HepG2 (cell line): ENCODE measurements at regions not wholly inside any gene's neighbourhood (a gene's known extent, or its start where the extent isn't known, plus 50 kb on each side); places are given as distances from the start of the nearest gene placed in this dataset.
"Not testable (repeated sequence)": the region's sequence is repeated elsewhere in the genome, so short reads cannot be mapped to it uniquely, and the experiment has no call there.

Experiments used
- ATAC-seq: fragments of 200-7000 bp; cut with Tn5 transposase; 3 replicates; pipeline ENCODE4 v1.9.1; 2020; ENCODE audit warnings: mild to moderate bottlenecking, moderate library complexity
- BruUV-seq: library from RNA; stranded (reverse); fragments of 400-500 nt; replicated peaks from 2 replicates; lab custom pipeline; 2021; lab: Mats Ljungman, UMichigan
- CTCF ChIA-PET: fragments of 300-600 bp; formaldehyde crosslinking; extraction: SDS; loops from one replicate; lab custom pipeline; 2021; ENCODE audit warnings: low total read pairs, inconsistent platforms, low intra/inter-chr PET ratio; lab: Yijun Ruan, JAX
- POLR2A ChIA-PET: fragments of 350-600 bp; sonication (Branson Sonifier 250); formaldehyde crosslinking; loops from one replicate; lab custom pipeline; 2020; ENCODE audit warnings: antibody characterized with exemption, inconsistent platforms; lab: Yijun Ruan, JAX
- DNase-seq: peaks from one replicate; pipeline ENCODE4 v3.0.0-alpha.2; 2015; ENCODE audit warnings: low spot score
- FAIRE-seq: peaks from 3 replicates; lab custom pipeline; 2011; peaks lifted over from hg19 to GRCh38; lab: Jason Lieb, UNC
- H2AFZ ChIP-seq: one replicate; pipeline ENCODE4 v1.6.1; 2011; ENCODE audit warnings: low read length, inconsistent platforms
- H3K27ac ChIP-seq: fragments of 300-600 bp; 3 replicates; pipeline ENCODE4 v1.8.0; 2011; ENCODE audit warnings: mixed run types, mild to moderate bottlenecking, mixed read lengths, low read length, inconsistent platforms; ENCODE audit not compliant: insufficient read depth; ENCODE audit errors: extremely low read length
- H3K27me3 ChIP-seq, 2 experiments: fragments of 200-600 bp in 1 of 2; 2 replicates in 1 of 2; 3 replicates in 1 of 2; pipeline versions ENCODE4 v1.6.0 to v1.8.0; 2011; ENCODE audit warnings: low read length in 2 of 2, mild to moderate bottlenecking in 2 of 2, moderate library complexity in 2 of 2, inconsistent platforms in 1 of 2; ENCODE audit not compliant: insufficient read depth in 2 of 2, control insufficient read depth in 1 of 2
- H3K36me3 ChIP-seq, 2 experiments: fragments of 200-600 bp in 1 of 2; replicated peaks in 1 of 2; 2 replicates in 1 of 2; 3 replicates in 1 of 2; pipeline versions ENCODE4 v1.5.1 to v1.8.0; 2011; ENCODE audit warnings: low read length in 2 of 2, inconsistent platforms in 1 of 2; ENCODE audit not compliant: insufficient read depth in 2 of 2, control insufficient read depth in 1 of 2
- H3K4me1 ChIP-seq: 2 replicates; pipeline ENCODE4 v1.5.1; 2012; ENCODE audit warnings: low read length, inconsistent platforms; ENCODE audit not compliant: insufficient read depth
- H3K4me2 ChIP-seq: 2 replicates; pipeline ENCODE4 v1.6.0; 2011; ENCODE audit warnings: low read depth, low read length, inconsistent platforms
- H3K4me3 ChIP-seq, 3 experiments: fragments of 200-600 bp in 1 of 3; sonication (generic), shearing (Covaris generic) in 1 of 3; replicated peaks in 1 of 3; 2 replicates each; pipeline ENCODE4 v1.5.1; 2011 to 2016; ENCODE audit warnings: low read length in 3 of 3, inconsistent platforms in 2 of 3, low read depth in 2 of 3, mild to moderate bottlenecking in 2 of 3, control low read depth in 1 of 3, mixed read lengths in 1 of 3; ENCODE audit not compliant: insufficient read depth in 1 of 3
- H3K79me2 ChIP-seq: one replicate; pipeline ENCODE4 v1.6.1; 2011; ENCODE audit warnings: low read length, inconsistent platforms; ENCODE audit not compliant: insufficient read depth
- H3K9ac ChIP-seq: 2 replicates; pipeline ENCODE4 v1.6.0; 2011; ENCODE audit warnings: mild to moderate bottlenecking, low read depth, low read length, inconsistent platforms; ENCODE audit not compliant: insufficient read depth
- H3K9me3 ChIP-seq: 2 replicates; pipeline ENCODE4 v1.5.1; 2012; ENCODE audit warnings: mild to moderate bottlenecking, low read length
- H4K20me1 ChIP-seq: 2 replicates; pipeline ENCODE4 v1.6.0; 2011; ENCODE audit warnings: inconsistent platforms, mild to moderate bottlenecking, low read length, moderate library complexity; ENCODE audit not compliant: insufficient read depth
- ERF ChIP-seq: IDR thresholded peaks from 2 replicates; pipeline ENCODE4 v1.6.1; 2018; ENCODE audit warnings: missing biosample characterization, missing genetic modification reagents
- MAFF ChIP-seq: IDR thresholded peaks from 2 replicates; pipeline ENCODE4 v1.6.1; 2011; ENCODE audit warnings: low read depth, low read length, improper control_type of control experiment
- MAZ ChIP-seq, 2 experiments: sonication (generic) in 1 of 2; formaldehyde crosslinking in 1 of 2; IDR thresholded peaks; 2 replicates each; pipeline versions ENCODE4 v1.5.0 to v1.6.1; 2012 to 2020; ENCODE audit warnings: low read depth in 2 of 2, mild to moderate bottlenecking in 2 of 2, borderline replicate concordance in 1 of 2, improper control_type of control experiment in 1 of 2, low read length in 1 of 2, missing genetic modification reagents in 1 of 2, moderate library complexity in 1 of 2
- POLR2G ChIP-seq: fragments of 200-400 bp; formaldehyde crosslinking; IDR thresholded peaks from 2 replicates; pipeline ENCODE4 v1.6.1; 2018; ENCODE audit warnings: mild to moderate bottlenecking, low read depth, low read length, moderate library complexity
- RARA ChIP-seq: IDR thresholded peaks from 2 replicates; pipeline ENCODE4 v1.6.1; 2016; ENCODE audit warnings: missing genetic modification reagents, missing compliant biosample characterization
- SRSF9 ChIP-seq: fragments of 200-400 bp; formaldehyde crosslinking; IDR thresholded peaks from 2 replicates; pipeline ENCODE4 v1.6.1; 2018; ENCODE audit warnings: borderline replicate concordance, mild to moderate bottlenecking, low read depth, low read length; ENCODE audit not compliant: insufficient read depth, poor library complexity, severe bottlenecking
- TOE1 ChIP-seq: sonication (generic); formaldehyde crosslinking; IDR thresholded peaks from 2 replicates; pipeline ENCODE4 v1.4.0; 2020; ENCODE audit warnings: mild to moderate bottlenecking, missing genetic modification reagents
- ZNF207 ChIP-seq: fragments of 450-650 bp; IDR thresholded peaks from 2 replicates; pipeline ENCODE4 v1.6.1; 2016; ENCODE audit warnings: antibody characterized with exemption, borderline replicate concordance
- ZNF337 ChIP-seq: sonication (generic); formaldehyde crosslinking; IDR thresholded peaks from 2 replicates; pipeline ENCODE4 v1.5.1; 2020; ENCODE audit warnings: missing genetic modification reagents, low read depth, mild to moderate bottlenecking, borderline replicate concordance
- ZSCAN30 ChIP-seq: sonication (generic); formaldehyde crosslinking; IDR thresholded peaks from 2 replicates; pipeline ENCODE4 v1.5.0; 2020; ENCODE audit warnings: mild to moderate bottlenecking, missing genetic modification reagents
- WGBS: methylation state at CpG from one replicate; pipeline ENCODE4 v1.1.6; 2017; ENCODE audit warnings: low lambda C conversion rate; 5-methylcytosine and 5-hydroxymethylcytosine counted together
- in situ Hi-C: cut with HindIII; loops from 2 replicates; pipeline ENCODE4 v1.10.0; 2017; ENCODE audit warnings: low pct_unique_long_range_greater_than_20kb; ENCODE audit not compliant: extremely low pct_ligation_motif_present
- intact Hi-C: fragments of 100-400 bp; cut with micrococcal nuclease; formaldehyde crosslinking; loops from one replicate; pipeline ENCODE4 v1.10.0; 2022; ENCODE audit not compliant: unreplicated experiment
- TF ChIP-seq, protein P1 (sequence below): sonication (generic); formaldehyde crosslinking; IDR thresholded peaks from 2 replicates; pipeline ENCODE4 v1.4.0; 2020; ENCODE audit warnings: missing genetic modification reagents
- TF ChIP-seq, protein P2 (sequence below): IDR thresholded peaks from 2 replicates; pipeline ENCODE4 v1.6.1; 2016; ENCODE audit warnings: low read depth
- TF ChIP-seq, protein P3 (sequence below): sonication (generic); formaldehyde crosslinking; IDR thresholded peaks from 2 replicates; pipeline ENCODE4 v1.4.0; 2020; ENCODE audit warnings: missing genetic modification reagents

DNA sequence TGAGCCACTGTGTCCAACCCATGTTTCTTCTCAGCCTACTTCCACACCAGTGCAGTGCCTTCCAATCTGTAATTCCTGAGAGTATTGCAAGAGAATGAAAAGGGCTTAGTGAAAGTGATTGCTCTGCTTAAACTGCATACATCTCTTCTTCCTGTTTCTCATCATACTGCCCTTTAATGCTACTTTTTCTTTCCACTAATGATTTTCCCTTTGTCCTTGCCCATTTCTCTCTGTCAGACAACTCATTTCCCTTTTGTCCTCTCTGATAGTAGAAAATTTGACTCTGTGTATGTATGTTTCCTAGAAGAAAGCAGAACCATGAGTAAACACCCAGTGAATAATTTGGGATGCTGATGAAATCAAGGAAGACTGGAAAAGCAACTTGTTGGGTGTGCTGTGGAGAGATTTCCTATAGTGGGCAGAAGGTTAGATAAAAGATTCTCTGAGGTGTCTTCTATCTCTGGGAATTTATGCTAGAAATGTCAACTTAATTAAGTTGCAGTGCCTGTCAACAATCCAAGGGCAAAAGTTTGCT lies 102.2 kb upstream of the CHD1 start (continued):
- TF ChIP-seq, protein P1, sequence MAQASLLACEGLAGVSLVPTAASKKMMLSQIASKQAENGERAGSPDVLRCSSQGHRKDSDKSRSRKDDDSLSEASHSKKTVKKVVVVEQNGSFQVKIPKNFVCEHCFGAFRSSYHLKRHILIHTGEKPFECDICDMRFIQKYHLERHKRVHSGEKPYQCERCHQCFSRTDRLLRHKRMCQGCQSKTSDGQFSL: no peak
- no peak for TF ChIP-seq SRSF9
- TF ChIP-seq, protein P2, sequence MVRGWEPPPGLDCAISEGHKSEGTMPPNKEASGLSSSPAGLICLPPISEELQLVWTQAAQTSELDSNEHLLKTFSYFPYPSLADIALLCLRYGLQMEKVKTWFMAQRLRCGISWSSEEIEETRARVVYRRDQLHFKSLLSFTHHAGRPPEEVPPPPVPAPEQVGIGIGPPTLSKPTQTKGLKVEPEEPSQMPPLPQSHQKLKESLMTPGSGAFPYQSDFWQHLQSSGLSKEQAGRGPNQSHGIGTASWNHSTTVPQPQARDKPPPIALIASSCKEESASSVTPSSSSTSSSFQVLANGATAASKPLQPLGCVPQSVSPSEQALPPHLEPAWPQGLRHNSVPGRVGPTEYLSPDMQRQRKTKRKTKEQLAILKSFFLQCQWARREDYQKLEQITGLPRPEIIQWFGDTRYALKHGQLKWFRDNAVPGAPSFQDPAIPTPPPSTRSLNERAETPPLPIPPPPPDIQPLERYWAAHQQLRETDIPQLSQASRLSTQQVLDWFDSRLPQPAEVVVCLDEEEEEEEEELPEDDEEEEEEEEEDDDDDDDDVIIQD (CRISPR knock-in tag): no peak
- TF ChIP-seq ZNF207: no peak

DNA sequence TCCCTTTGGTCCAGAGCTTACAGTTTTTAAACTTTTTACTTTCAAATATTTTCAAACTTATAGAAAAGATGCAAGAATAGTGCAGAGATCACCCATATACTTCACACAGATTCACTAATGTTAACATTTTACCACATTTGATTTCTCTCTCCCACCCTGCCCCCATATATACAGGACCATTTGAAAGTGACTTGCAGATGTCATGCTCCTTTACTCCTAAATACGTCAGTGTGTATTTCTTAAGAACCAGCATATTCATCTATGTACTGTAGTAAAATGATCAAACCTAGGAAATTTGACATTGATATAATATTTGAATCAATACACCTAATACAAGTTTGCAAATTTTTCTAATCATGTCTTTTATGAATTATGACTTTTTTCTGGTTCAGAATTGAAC lies 100.4 kb upstream of the CHD1 start:
- no peak for TF ChIP-seq ERF (CRISPR knock-in tag)
- TF ChIP-seq ZNF337: no peak
- TF ChIP-seq MAZ (IDR thresholded peaks at IDR 0.05; ENCODE audit: borderline replicate concordance, low read depth, low read length): no peak
- TF ChIP-seq MAZ (CRISPR knock-in tag; IDR thresholded peaks at IDR 0.05; ENCODE audit: low read depth): no peak
- no peak for TF ChIP-seq RARA (CRISPR knock-in tag)
- TF ChIP-seq, protein P3, sequence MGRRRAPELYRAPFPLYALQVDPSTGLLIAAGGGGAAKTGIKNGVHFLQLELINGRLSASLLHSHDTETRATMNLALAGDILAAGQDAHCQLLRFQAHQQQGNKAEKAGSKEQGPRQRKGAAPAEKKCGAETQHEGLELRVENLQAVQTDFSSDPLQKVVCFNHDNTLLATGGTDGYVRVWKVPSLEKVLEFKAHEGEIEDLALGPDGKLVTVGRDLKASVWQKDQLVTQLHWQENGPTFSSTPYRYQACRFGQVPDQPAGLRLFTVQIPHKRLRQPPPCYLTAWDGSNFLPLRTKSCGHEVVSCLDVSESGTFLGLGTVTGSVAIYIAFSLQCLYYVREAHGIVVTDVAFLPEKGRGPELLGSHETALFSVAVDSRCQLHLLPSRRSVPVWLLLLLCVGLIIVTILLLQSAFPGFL: no peak
- no peak for TF ChIP-seq MAFF
- no peak for TF ChIP-seq POLR2G
- no peak for TF ChIP-seq ZSCAN30 (CRISPR knock-in tag)
- TF ChIP-seq TOE1 (CRISPR knock-in tag): no peak
- Histone ChIP-seq H4K20me1 (no peaks in the 10 kb centered on the region), H3K27ac (no peak overlapping the region), H3K9me3 (no peaks in the 10 kb centered on the region), H3K9ac (no peak overlapping the region), H3K4me3 (no peak overlapping the region), H3K79me2 (no peaks in the 10 kb centered on the region), H2AFZ (no peak overlapping the region), H3K36me3 (no peaks in the 10 kb centered on the region), H3K4me1 (peaks cover 48% of the 10 kb centered on the region), H3K27me3 (no peaks in the 10 kb centered on the region), H3K4me2 (no peak overlapping the region)
- in situ Hi-C loops (loop anchor here (10.0 kb wide), 1 partner anchor 254 kb away; the partner anchor contains the start of gene RGMB), intact Hi-C loops (no loop called here)
- POLR2A ChIA-PET: no interaction called here
- WGBS: 100% methylated on average over 1 of the region's 1 CpG
- DNase-seq: no peak
- FAIRE-seq: no peak
- CTCF ChIA-PET: no interaction called here
- no TSS peak for BruUV-seq
- ATAC-seq: no peak

DNA sequence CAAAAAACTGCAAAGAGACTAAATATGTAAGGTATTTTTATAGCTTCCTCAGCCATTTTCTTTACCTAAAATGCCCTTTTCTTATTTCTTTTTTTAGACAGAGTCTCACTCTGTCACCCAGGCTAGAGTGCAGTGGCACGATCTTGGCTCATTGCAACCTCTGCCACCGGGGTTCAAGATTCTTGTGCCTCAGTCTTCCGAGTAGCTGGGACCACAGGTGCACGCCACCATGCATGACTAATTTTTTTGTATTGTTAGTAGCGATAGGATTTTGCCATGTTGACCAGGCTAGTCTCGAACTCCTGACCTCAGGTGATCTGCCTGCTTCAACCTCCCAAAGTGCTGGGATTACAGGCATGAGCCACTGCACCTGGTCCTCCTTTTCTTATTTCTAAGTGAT lies 99.4 kb upstream of the CHD1 start:
- H3K79me2 ChIP-seq, H3K4me3 ChIP-seq, H3K4me2 ChIP-seq, ATAC-seq, H4K20me1 ChIP-seq, intact Hi-C loops, H3K36me3 ChIP-seq, H3K9ac ChIP-seq, CTCF ChIA-PET, H3K9me3 ChIP-seq, BruUV-seq, DNase-seq, POLR2A ChIA-PET, H2AFZ ChIP-seq, FAIRE-seq, H3K27ac ChIP-seq, H3K27me3 ChIP-seq: not testable (repeated sequence)
- peaks cover 40% of the 10 kb centered on the region for H3K4me1 ChIP-seq
- in situ Hi-C loops: loop anchor here (10.0 kb wide), 1 partner anchor 253 kb away; the partner anchor contains the start of gene RGMB
- 94% methylated on average over 6 of the region's 6 CpGs for WGBS
